ENCODE measurements at regions not wholly inside any gene's neighbourhood (a gene's known extent, or its start where the extent isn't known, plus 50 kb on each side); places are given as distances from the start of the nearest gene placed in this dataset.

DNA sequence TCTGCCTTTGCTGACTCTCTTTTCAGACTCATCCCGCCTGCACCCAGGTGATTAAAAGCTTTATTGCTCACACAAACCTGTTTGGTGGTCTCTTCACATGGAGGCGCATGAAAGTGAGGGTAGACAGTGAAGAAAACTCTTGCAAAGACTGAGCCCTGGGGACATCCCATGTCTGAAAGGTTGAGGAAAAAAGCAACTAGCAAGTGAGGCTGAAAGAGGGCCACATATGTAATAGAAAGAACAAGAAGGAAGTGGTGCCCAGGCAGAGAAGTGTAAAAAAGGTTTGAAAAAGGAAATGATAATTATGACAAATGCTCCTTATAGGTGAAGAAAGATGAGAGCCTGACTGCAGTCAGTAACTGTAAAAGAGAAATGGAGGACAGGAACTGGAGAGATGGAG is 115.9 kb upstream of the NEK7 start:
- H3K27me3 ChIP-seq: no peaks in the 10 kb centered on the region

DNA sequence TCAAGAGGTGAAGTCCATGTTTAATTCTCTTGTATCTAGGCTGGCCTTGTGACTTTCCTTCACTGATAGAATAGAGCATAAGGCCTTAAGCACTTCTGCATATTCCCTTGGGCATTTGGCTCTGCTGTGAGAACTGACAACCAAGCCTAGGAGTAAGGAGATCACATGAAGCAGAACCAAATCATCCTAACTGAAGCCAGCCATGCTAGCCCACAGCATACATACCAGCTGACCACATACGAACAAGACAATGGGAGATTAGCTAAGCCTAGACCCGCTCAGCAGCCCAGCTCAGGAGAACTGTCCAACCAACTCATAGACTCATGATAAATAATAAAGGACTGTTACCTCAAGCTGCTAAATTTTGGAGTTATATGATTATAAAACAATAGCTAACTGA is 114.6 kb upstream of the NEK7 start:
- TF ChIP-seq, protein P1, sequence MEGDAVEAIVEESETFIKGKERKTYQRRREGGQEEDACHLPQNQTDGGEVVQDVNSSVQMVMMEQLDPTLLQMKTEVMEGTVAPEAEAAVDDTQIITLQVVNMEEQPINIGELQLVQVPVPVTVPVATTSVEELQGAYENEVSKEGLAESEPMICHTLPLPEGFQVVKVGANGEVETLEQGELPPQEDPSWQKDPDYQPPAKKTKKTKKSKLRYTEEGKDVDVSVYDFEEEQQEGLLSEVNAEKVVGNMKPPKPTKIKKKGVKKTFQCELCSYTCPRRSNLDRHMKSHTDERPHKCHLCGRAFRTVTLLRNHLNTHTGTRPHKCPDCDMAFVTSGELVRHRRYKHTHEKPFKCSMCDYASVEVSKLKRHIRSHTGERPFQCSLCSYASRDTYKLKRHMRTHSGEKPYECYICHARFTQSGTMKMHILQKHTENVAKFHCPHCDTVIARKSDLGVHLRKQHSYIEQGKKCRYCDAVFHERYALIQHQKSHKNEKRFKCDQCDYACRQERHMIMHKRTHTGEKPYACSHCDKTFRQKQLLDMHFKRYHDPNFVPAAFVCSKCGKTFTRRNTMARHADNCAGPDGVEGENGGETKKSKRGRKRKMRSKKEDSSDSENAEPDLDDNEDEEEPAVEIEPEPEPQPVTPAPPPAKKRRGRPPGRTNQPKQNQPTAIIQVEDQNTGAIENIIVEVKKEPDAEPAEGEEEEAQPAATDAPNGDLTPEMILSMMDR (IDR thresholded peaks at IDR 0.05 in 4 of 5, conservative IDR thresholded peaks at IDR 0.05 in 1 of 5): no peak
- no peak for TF ChIP-seq POLR2A (IDR thresholded peaks at IDR 0.05)
- no peak overlapping the region for H3K27ac ChIP-seq
- H3K4me3 ChIP-seq: no peak overlapping the region
- no peaks in the 10 kb centered on the region for H3K4me1 ChIP-seq
- ATAC-seq (no peak), DNase-seq (no peak)
- intact Hi-C loops (cut with DNase I; ENCODE audit: low total_unique reads) (no loop called here), in situ Hi-C loops (cut with MboI; ENCODE audit: low sequenced_read_pairs in 4 of 4) (no loop called here)
- no peaks in the 10 kb centered on the region for H3K27me3 ChIP-seq
- no peaks in the 10 kb centered on the region for H3K36me3 ChIP-seq
- H3K9me3 ChIP-seq: no peaks in the 10 kb centered on the region

More for the DNA sequence above, 115.9 kb upstream of the NEK7 start:
- Histone ChIP-seq H3K27ac (no peak overlapping the region), H3K4me3 (no peak overlapping the region), H3K36me3 (no peaks in the 10 kb centered on the region), H3K9me3 (no peaks in the 10 kb centered on the region), H3K4me1 (no peaks in the 10 kb centered on the region)
- DNase-seq: no peak
- no peak for TF ChIP-seq POLR2A (IDR thresholded peaks at IDR 0.05)
- TF ChIP-seq, protein P1 (IDR thresholded peaks at IDR 0.05 in 4 of 5, conservative IDR thresholded peaks at IDR 0.05 in 1 of 5): no peak
- in situ Hi-C loops (cut with MboI; ENCODE audit: low sequenced_read_pairs in 4 of 4): no loop called here
- ATAC-seq: no peak
- intact Hi-C loops (cut with DNase I; ENCODE audit: low total_unique reads): no loop called here

DNA sequence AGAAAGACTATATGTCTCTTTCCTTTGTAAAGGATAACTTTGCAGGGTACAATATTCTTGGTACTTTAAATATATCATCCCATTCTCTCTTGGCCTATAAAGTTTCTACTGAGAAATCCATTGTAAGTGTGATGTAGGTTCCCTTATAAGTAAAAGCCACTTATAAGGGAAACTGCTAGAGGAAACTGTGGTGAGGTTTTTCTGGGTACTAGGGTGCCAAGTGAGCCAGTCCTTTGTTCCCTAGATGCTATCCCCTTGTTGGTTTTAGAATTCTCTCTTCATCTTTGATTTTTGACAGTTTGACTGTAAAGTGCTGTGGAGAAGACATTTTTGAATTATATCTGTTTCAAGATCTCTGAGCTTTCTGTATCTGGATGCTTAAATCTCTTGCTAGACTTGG is 108.9 kb upstream of the NEK7 start:
- Histone ChIP-seq H3K27me3 (no peaks in the 10 kb centered on the region), H3K4me1 (no peaks in the 10 kb centered on the region), H3K4me3 (no peak overlapping the region), H3K9me3 (no peaks in the 10 kb centered on the region), H3K27ac (no peak overlapping the region), H3K36me3 (no peaks in the 10 kb centered on the region)
- no peak for ATAC-seq
- TF ChIP-seq, protein P1 (IDR thresholded peaks at IDR 0.05 in 4 of 5, conservative IDR thresholded peaks at IDR 0.05 in 1 of 5): no peak
- no peak for TF ChIP-seq POLR2A (IDR thresholded peaks at IDR 0.05)
- in situ Hi-C loops (cut with MboI; ENCODE audit: low sequenced_read_pairs in 4 of 4): no loop called here
- intact Hi-C loops (cut with DNase I; ENCODE audit: low total_unique reads): no loop called here
- no peak for DNase-seq

DNA sequence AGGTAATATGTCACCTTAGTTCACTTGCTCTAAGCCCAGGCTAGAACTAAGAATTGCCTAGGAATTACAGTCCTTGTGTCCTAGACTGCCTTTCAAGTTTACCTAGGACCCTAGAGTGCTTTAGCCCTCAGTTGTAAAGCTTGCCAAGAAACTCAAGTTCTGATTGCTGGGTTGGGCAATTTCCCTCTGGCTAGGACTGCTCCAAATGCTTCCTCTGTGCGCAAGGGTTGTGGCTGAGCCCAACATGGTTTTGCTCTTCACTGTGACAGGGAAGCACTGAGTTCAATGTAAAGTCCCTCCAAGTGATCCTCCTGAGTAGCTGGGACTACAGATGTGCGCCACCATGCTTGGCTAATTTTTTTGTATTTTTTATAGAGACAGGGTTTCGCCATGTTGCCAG is 102.3 kb upstream of the NEK7 start:
- H3K27ac ChIP-seq: no peak overlapping the region
- DNase-seq (no peak), ATAC-seq (no peak)
- H3K4me1 ChIP-seq: no peaks in the 10 kb centered on the region
- no peaks in the 10 kb centered on the region for H3K36me3 ChIP-seq
- intact Hi-C loops (cut with DNase I; ENCODE audit: low total_unique reads): no loop called here
- TF ChIP-seq POLR2A (IDR thresholded peaks at IDR 0.05): no peak
- TF ChIP-seq, protein P1 (IDR thresholded peaks at IDR 0.05 in 4 of 5, conservative IDR thresholded peaks at IDR 0.05 in 1 of 5): no peak
- H3K9me3 ChIP-seq: no peaks in the 10 kb centered on the region
- H3K27me3 ChIP-seq: no peaks in the 10 kb centered on the region
- no peak overlapping the region for H3K4me3 ChIP-seq
- in situ Hi-C loops (cut with MboI; ENCODE audit: low sequenced_read_pairs in 4 of 4): no loop called here

DNA sequence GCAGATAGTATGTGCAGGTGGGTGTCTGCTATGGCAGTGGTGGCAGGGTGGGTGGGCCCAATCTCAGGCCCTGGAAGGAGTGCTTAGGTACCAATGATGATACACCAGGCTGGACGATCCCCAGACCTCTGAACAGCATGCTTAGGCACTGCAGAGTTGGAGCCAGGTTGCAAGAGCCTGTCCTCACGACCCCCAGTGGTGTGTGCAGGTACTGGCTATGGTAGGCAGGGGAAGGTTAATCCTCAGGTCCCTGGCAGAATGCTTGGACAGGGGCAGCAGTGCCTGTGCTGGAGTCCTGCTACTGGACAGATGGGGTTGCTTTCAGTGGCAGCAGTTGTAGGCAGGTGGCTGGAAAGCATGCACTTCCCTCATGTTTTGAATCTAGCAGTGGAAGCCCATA is 100.5 kb upstream of the NEK7 start:
- Histone ChIP-seq H3K27ac (no peak overlapping the region), H3K36me3 (no peaks in the 10 kb centered on the region), H3K27me3 (no peaks in the 10 kb centered on the region), H3K9me3 (no peaks in the 10 kb centered on the region), H3K4me3 (no peak overlapping the region), H3K4me1 (no peaks in the 10 kb centered on the region)
- no peak for DNase-seq
- intact Hi-C loops (cut with DNase I; ENCODE audit: low total_unique reads): no loop called here
- in situ Hi-C loops (cut with MboI; ENCODE audit: low sequenced_read_pairs in 4 of 4): no loop called here
- ATAC-seq: no peak
- TF ChIP-seq POLR2A (IDR thresholded peaks at IDR 0.05): no peak
- TF ChIP-seq, protein P1 (IDR thresholded peaks at IDR 0.05 in 4 of 5, conservative IDR thresholded peaks at IDR 0.05 in 1 of 5): no peak
